Right atrium auricular region (tissue), 2 donors: ENCODE measurements at regions not wholly inside any gene's neighbourhood (a gene's known extent, or its start where the extent isn't known, plus 50 kb on each side); places are given as distances from the start of the nearest gene placed in this dataset.

ENCODE experiments used
- DNase-seq: peaks from one replicate; pipeline ENCODE4 v3.0.0-alpha.2; 2019; ENCODE audit warnings: low spot score
- H3K27ac ChIP-seq, 2 donors: fragments of 200-600 bp; sonication (generic); 1 replicate in 1 of 2; 2 replicates in 1 of 2; pipeline ENCODE4 v1.5.1; 2016 to 2019
- H3K27me3 ChIP-seq, 2 donors: fragments of 200-600 bp; sonication (generic); one replicate each; pipeline versions ENCODE4 v1.5.1 to v1.6.0; 2017 to 2019
- H3K36me3 ChIP-seq: fragments of 200-600 bp; sonication (generic); one replicate; pipeline ENCODE4 v1.5.1; 2016
- H3K4me1 ChIP-seq, 2 donors: fragments of 200-600 bp; sonication (generic); one replicate each; pipeline versions ENCODE4 v1.5.1 to v1.6.0; 2017 to 2019
- H3K4me3 ChIP-seq, 2 donors: fragments of 200-600 bp; sonication (generic); 1 replicate in 1 of 2; 2 replicates in 1 of 2; pipeline ENCODE4 v1.5.1; 2017 to 2019; ENCODE audit warnings: mild to moderate bottlenecking in 1 of 2, moderate library complexity in 1 of 2
- H3K9me3 ChIP-seq, 2 donors: fragments of 200-600 bp; sonication (generic); one replicate each; pipeline ENCODE4 v1.5.1; 2019
- CTCF ChIP-seq, 2 donors: fragments of 200-600 bp; sonication (generic); IDR thresholded peaks; one replicate each; pipeline ENCODE4 v1.5.1; 2019; ENCODE audit warnings: antibody characterized with exemption in 2 of 2

- Histone ChIP-seq H3K4me1 (no peaks in the 10 kb centered on the region), H3K36me3 (no peaks in the 10 kb centered on the region), H3K4me3 (no peak overlapping the region), H3K9me3 (peaks cover 0 to 3% of the 10 kb centered on the region in 2 donors), H3K27me3 (no peaks in the 10 kb centered on the region), H3K27ac (no peak overlapping the region)
- no peak for DNase-seq
- no peak for TF ChIP-seq CTCF (IDR thresholded peaks at IDR 0.05)
Observed at GRCh38 chr2:41434991-41435390, 612.8 kb upstream of the PKDCC start.

- no peak for DNase-seq
- H3K36me3 ChIP-seq: no peaks in the 10 kb centered on the region
- H3K27ac ChIP-seq: no peak overlapping the region
- no peaks in the 10 kb centered on the region for H3K4me1 ChIP-seq
- no peak for TF ChIP-seq CTCF (IDR thresholded peaks at IDR 0.05)
- H3K9me3 ChIP-seq: no peaks in the 10 kb centered on the region
- H3K27me3 ChIP-seq: no peaks in the 10 kb centered on the region
- no peak overlapping the region for H3K4me3 ChIP-seq
Observed at GRCh38 chr2:41441958-41442357, 605.9 kb upstream of the PKDCC start.

GRCh38 chr2:41445865-41446264 is 602.0 kb upstream of the PKDCC start:
- no peak for DNase-seq
- no peak overlapping the region for H3K4me3 ChIP-seq
- H3K36me3 ChIP-seq: no peaks in the 10 kb centered on the region
- H3K27ac ChIP-seq: no peak overlapping the region
- H3K4me1 ChIP-seq: no peaks in the 10 kb centered on the region
- H3K27me3 ChIP-seq: no peaks in the 10 kb centered on the region
- no peak for TF ChIP-seq CTCF (IDR thresholded peaks at IDR 0.05)
- H3K9me3 ChIP-seq: no peaks in the 10 kb centered on the region

GRCh38 chr2:41446266-41446665 is 601.6 kb upstream of the PKDCC start:
- no peaks in the 10 kb centered on the region for H3K36me3 ChIP-seq
- TF ChIP-seq CTCF (IDR thresholded peaks at IDR 0.05): no peak
- H3K27ac ChIP-seq: no peak overlapping the region
- H3K4me1 ChIP-seq: no peaks in the 10 kb centered on the region
- H3K9me3 ChIP-seq: no peaks in the 10 kb centered on the region
- H3K4me3 ChIP-seq: no peak overlapping the region
- no peaks in the 10 kb centered on the region for H3K27me3 ChIP-seq
- no peak for DNase-seq

GRCh38 chr2:41448221-41448620 is 599.6 kb upstream of the PKDCC start:
- Histone ChIP-seq H3K4me3 (no peak overlapping the region), H3K36me3 (no peaks in the 10 kb centered on the region), H3K4me1 (no peaks in the 10 kb centered on the region), H3K27ac (no peak overlapping the region), H3K9me3 (no peaks in the 10 kb centered on the region), H3K27me3 (no peaks in the 10 kb centered on the region)
- no peak for TF ChIP-seq CTCF (IDR thresholded peaks at IDR 0.05)
- DNase-seq: no peak

GRCh38 chr2:41457026-41457425 is 590.8 kb upstream of the PKDCC start:
- Histone ChIP-seq H3K27ac (no peak overlapping the region), H3K9me3 (no peaks in the 10 kb centered on the region), H3K4me3 (no peak overlapping the region), H3K27me3 (no peaks in the 10 kb centered on the region), H3K36me3 (no peaks in the 10 kb centered on the region), H3K4me1 (peaks cover 0 to 8% of the 10 kb centered on the region in 2 donors)
- no peak for TF ChIP-seq CTCF (IDR thresholded peaks at IDR 0.05)
- DNase-seq: no peak
